K562 (cell line): ENCODE measurements at regions not wholly inside any gene's neighbourhood (a gene's known extent, or its start where the extent isn't known, plus 50 kb on each side); places are given as distances from the start of the nearest gene placed in this dataset.

Experiments used
- ATAC-seq: fragments of 200-7000 bp; cut with Tn5 transposase; 3 replicates; pipeline ENCODE4 v1.9.1; 2020; ENCODE audit warnings: moderate library complexity
- BruUV-seq: library from RNA; stranded (reverse); fragments of 400-500 nt; replicated peaks from 2 replicates; lab custom pipeline; 2021; lab: Mats Ljungman, UMichigan
- CTCF ChIA-PET: fragments of 300-600 bp; formaldehyde crosslinking; extraction: SDS; loops from one replicate; lab custom pipeline; 2021; ENCODE audit warnings: low intra/inter-chr PET ratio; lab: Yijun Ruan, JAX
- POLR2A ChIA-PET: fragments of 300-600, 350-650 bp; sonication (Branson Sonifier 250); formaldehyde crosslinking; extraction: SDS; loops from one replicate; lab custom pipeline; 2021; ENCODE audit warnings: antibody characterized with exemption, inconsistent platforms; lab: Yijun Ruan, JAX
- DNase-seq, 4 experiments: peaks; one replicate each; pipeline versions ENCODE4 v3.0.0 to v3.0.0-alpha.2; 2011 to 2018; ENCODE audit warnings: low spot score in 3 of 4, mixed read lengths in 3 of 4; ENCODE audit errors: extremely low read depth in 1 of 4
- FAIRE-seq: peaks from 2 replicates; lab custom pipeline; 2011; peaks lifted over from hg19 to GRCh38; lab: Jason Lieb, UNC
- H2AFZ ChIP-seq: 2 replicates; pipeline ENCODE4 v1.6.0; 2011; ENCODE audit warnings: low read depth, low read length, control low read depth, inconsistent platforms
- H3K27ac ChIP-seq: fragments of 200-600 bp; 3 replicates; pipeline ENCODE4 v1.8.0; 2011; ENCODE audit warnings: low read depth, mild to moderate bottlenecking, control low read depth, inconsistent platforms, low read length, moderate library complexity, mixed read lengths; ENCODE audit errors: extremely low read depth
- H3K27me3 ChIP-seq, 2 experiments: fragments of 300-600 bp in 1 of 2; 2 replicates in 1 of 2; 3 replicates in 1 of 2; pipeline versions ENCODE4 v1.6.0 to v1.8.0; 2011; ENCODE audit warnings: inconsistent platforms in 2 of 2, low read length in 2 of 2, mild to moderate bottlenecking in 1 of 2, mixed read lengths in 1 of 2, moderate library complexity in 1 of 2; ENCODE audit not compliant: control insufficient read depth in 2 of 2, insufficient read depth in 2 of 2
- H3K36me3 ChIP-seq: fragments of 300-600 bp; 3 replicates; pipeline ENCODE4 v1.8.0; 2011; ENCODE audit warnings: mild to moderate bottlenecking, low read length, inconsistent platforms; ENCODE audit not compliant: control insufficient read depth, insufficient read depth
- H3K4me1 ChIP-seq, 2 experiments: fragments of 200-600 bp in 1 of 2; replicated peaks in 1 of 2; 2 replicates in 1 of 2; 3 replicates in 1 of 2; pipeline versions ENCODE4 v1.5.1 to v1.8.0; 2011; ENCODE audit warnings: inconsistent platforms in 2 of 2, low read length in 2 of 2, mild to moderate bottlenecking in 1 of 2, mixed read lengths in 1 of 2, moderate library complexity in 1 of 2; ENCODE audit not compliant: control insufficient read depth in 2 of 2, insufficient read depth in 2 of 2
- H3K4me2 ChIP-seq: 2 replicates; pipeline ENCODE4 v1.6.1; 2011; ENCODE audit warnings: low read length, control low read depth, inconsistent platforms, mixed read lengths; ENCODE audit not compliant: insufficient read depth
- H3K4me3 ChIP-seq: fragments of 200-600 bp; sonication (generic), shearing (Covaris generic); 2 replicates; pipeline ENCODE4 v1.5.1; 2016; ENCODE audit warnings: control low read depth, inconsistent platforms
- H3K79me2 ChIP-seq: fragments of 200-600 bp; 3 replicates; pipeline ENCODE4 v1.8.0; 2011; ENCODE audit warnings: low read length, inconsistent platforms; ENCODE audit not compliant: control insufficient read depth, insufficient read depth
- H3K9ac ChIP-seq, 2 experiments: 2 replicates each; pipeline versions ENCODE4 v1.6.0 to v1.6.1; 2011; ENCODE audit warnings: low read depth in 2 of 2, low read length in 2 of 2, control low read depth in 1 of 2, inconsistent platforms in 1 of 2, mild to moderate bottlenecking in 1 of 2, mixed read lengths in 1 of 2; ENCODE audit not compliant: insufficient read depth in 1 of 2
- H3K9me1 ChIP-seq: one replicate; pipeline ENCODE4 v1.6.0; 2011; ENCODE audit warnings: inconsistent platforms, mild to moderate bottlenecking, low read length, moderate library complexity; ENCODE audit not compliant: control insufficient read depth, insufficient read depth
- H3K9me3 ChIP-seq: replicated peaks from 2 replicates; pipeline ENCODE4 v1.5.1; 2011; ENCODE audit warnings: low read depth, low read length, inconsistent platforms; ENCODE audit not compliant: control insufficient read depth, insufficient read depth
- H4K20me1 ChIP-seq: replicated peaks from 2 replicates; pipeline ENCODE4 v1.6.1; 2011; ENCODE audit warnings: low read length, inconsistent platforms, mixed read lengths; ENCODE audit not compliant: control insufficient read depth, insufficient read depth
- CEBPZ ChIP-seq: fragments of 150-350 bp; IDR thresholded peaks from 2 replicates; pipeline ENCODE4 v1.6.1; 2014; ENCODE audit warnings: low read depth, mild to moderate bottlenecking, low read length, borderline replicate concordance
- CLOCK ChIP-seq: fragments of 250-450 bp; sonication (Bioruptor Pico); IDR thresholded peaks from 2 replicates; pipeline ENCODE4 v1.4.0; 2020; ENCODE audit warnings: mild to moderate bottlenecking, moderate library complexity, borderline replicate concordance
- EP400 ChIP-seq: fragments of 450-650 bp; IDR thresholded peaks from 2 replicates; pipeline ENCODE4 v1.6.1; 2017; ENCODE audit warnings: antibody characterized with exemption, mild to moderate bottlenecking, moderate library complexity
- ESRRA ChIP-seq: fragments of 450-650 bp; IDR thresholded peaks from 2 replicates; pipeline ENCODE4 v1.6.1; 2014; ENCODE audit warnings: low read depth, mild to moderate bottlenecking, moderate library complexity, borderline replicate concordance
- FOXJ3 ChIP-seq: sonication (generic); formaldehyde crosslinking; IDR thresholded peaks from 2 replicates; pipeline ENCODE4 v1.4.0; 2020; ENCODE audit warnings: mild to moderate bottlenecking, missing genetic modification reagents
- FUS ChIP-seq: fragments of 200-400 bp; formaldehyde crosslinking; optimal IDR thresholded peaks from 2 replicates; pipeline ENCODE3; 2017; ENCODE audit warnings: low read depth, low read length
- KAT2B ChIP-seq: IDR thresholded peaks from one replicate; pipeline ENCODE4 v1.6.1; 2012; ENCODE audit warnings: low read depth, mild to moderate bottlenecking, control low read depth, inconsistent platforms, low read length, moderate library complexity
- MAFK ChIP-seq: IDR thresholded peaks from 2 replicates; pipeline ENCODE4 v1.6.1; 2011; ENCODE audit warnings: low read length, improper control_type of control experiment
- SAFB ChIP-seq: fragments of 200-400 bp; formaldehyde crosslinking; IDR thresholded peaks from 2 replicates; pipeline ENCODE4 v1.6.1; 2017; ENCODE audit warnings: low read depth, low read length, borderline replicate concordance
- ZNF707 ChIP-seq: fragments of 250-450 bp; sonication (Bioruptor Pico); conservative IDR thresholded peaks from 2 replicates; pipeline ENCODE4 v1.8.0; 2022; ENCODE audit warnings: inconsistent platforms, mild to moderate bottlenecking, moderate library complexity
- WGBS: fragments of 100-300 bp; shearing (Covaris generic); methylation state at CpG from one replicate; pipeline ENCODE4 v1.1.6; 2016; ENCODE audit warnings: low coverage, mixed read lengths; ENCODE audit not compliant: insufficient coverage; ENCODE audit errors: missing lambda C conversion rate; 5-methylcytosine and 5-hydroxymethylcytosine counted together
- in situ Hi-C: fragments of 300-500 bp; cut with MboI; formaldehyde crosslinking; loops from 4 replicates; pipeline ENCODE4 v1.15.0; 2018; ENCODE audit warnings: inconsistent platforms, mixed read lengths
- intact Hi-C: fragments of 100-400 bp; cut with micrococcal nuclease; formaldehyde crosslinking; loops from 2 replicates; pipeline ENCODE4 v1.14.2; 2022

GRCh38 chr5:168027007-168027406 lies 264.4 kb upstream of the WWC1 start (continued):
- no peak for TF ChIP-seq CLOCK (CRISPR knock-in tag)
- TF ChIP-seq, all 486 proteins: peak for 0

- H3K36me3 ChIP-seq: no peaks in the 10 kb centered on the region
- in situ Hi-C loops: no loop called here
- H3K4me3 ChIP-seq: no peak overlapping the region
- no peak for DNase-seq
- no peak overlapping the region for H3K27ac ChIP-seq
- POLR2A ChIA-PET: no interaction called here
- no peak overlapping the region for H2AFZ ChIP-seq
- H3K4me1 ChIP-seq: no peaks in the 10 kb centered on the region
- WGBS: 5% methylated on average over 2 of the region's 2 CpGs
- H3K9ac ChIP-seq: no peak overlapping the region
- BruUV-seq: no TSS peak
- intact Hi-C loops: no loop called here
- CTCF ChIA-PET: no interaction called here
- H3K9me1 ChIP-seq: no peaks in the 10 kb centered on the region
- no peaks in the 10 kb centered on the region for H3K27me3 ChIP-seq
- TF ChIP-seq ZNF707: no peak
- no peak for TF ChIP-seq SAFB
- no peak for TF ChIP-seq FUS
- no peak for TF ChIP-seq ESRRA
- no peak for TF ChIP-seq MAFK
- no peak for TF ChIP-seq EP400
- no peak for TF ChIP-seq CEBPZ
- no peak for TF ChIP-seq KAT2B
- no peak for TF ChIP-seq FOXJ3 (CRISPR knock-in tag)
- no peaks in the 10 kb centered on the region for H3K79me2 ChIP-seq
- H3K4me2 ChIP-seq: no peak overlapping the region
- no peaks in the 10 kb centered on the region for H3K9me3 ChIP-seq
- FAIRE-seq: no peak
- no peaks in the 10 kb centered on the region for H4K20me1 ChIP-seq
- no peak for ATAC-seq
Measured at GRCh38 chr5:168030912-168031311, 260.5 kb upstream of the WWC1 start.
